NCI-H748 treated with DMSO at 0.1 percent for 48 hours (cell line): ENCODE measurements at regions not wholly inside any gene's neighbourhood (a gene's known extent, or its start where the extent isn't known, plus 50 kb on each side); places are given as distances from the start of the nearest gene placed in this dataset.

ENCODE experiments used
- DNase-seq: peaks from one replicate; lab custom pipeline; 2025; lab: John Stamatoyannopoulos, UW

DNA sequence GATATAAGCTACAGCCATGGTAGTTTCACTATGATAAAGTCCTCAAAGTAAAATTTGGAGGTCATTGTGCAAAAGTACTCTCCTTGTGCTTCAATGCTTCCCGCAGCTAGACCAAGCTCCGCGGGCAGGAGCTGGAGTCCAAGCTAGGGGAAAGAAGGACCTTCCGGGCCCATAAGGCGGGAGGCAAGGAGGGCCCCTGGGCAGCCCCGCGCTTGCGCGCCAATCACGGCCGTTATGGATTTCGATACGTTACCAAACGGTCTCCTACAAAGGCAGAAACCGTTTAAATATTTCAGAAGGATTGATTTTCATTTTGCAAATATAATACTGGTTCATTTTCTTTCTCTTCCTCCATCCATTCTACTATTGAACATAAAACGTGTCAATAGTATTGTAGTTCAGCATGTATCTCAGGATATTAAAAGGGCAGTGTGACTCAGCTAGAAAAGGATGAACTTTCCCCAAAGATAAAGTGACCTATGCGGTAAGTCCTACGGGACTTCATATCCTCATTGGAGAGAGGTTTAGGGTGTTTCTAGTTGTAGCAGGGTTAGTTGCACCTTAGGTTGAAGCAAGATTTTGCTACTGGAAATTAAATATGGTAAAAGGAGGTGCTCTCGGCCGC, 128.0 kb downstream of the KIF20B start:
- no peak for DNase-seq

DNA sequence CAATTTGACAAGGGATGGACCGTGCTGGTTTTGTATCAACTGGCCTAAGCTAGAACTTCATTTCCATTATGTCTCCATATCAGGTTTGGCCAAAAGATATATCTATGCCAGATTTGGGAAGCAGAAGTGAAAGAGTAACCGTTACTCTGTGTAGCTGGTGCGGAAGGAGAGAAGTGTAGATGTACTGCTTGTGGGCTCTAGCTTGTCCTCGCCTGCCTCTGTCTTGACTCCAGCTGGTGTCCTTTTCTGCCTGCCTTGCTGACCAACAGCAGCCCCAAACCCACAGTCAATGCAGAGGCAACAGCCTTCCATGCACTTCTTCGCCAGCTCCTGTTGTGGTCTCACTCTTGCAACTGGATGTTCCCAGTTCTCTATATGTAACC, 128.5 kb downstream of the KIF20B start:
- DNase-seq = no peak

DNA sequence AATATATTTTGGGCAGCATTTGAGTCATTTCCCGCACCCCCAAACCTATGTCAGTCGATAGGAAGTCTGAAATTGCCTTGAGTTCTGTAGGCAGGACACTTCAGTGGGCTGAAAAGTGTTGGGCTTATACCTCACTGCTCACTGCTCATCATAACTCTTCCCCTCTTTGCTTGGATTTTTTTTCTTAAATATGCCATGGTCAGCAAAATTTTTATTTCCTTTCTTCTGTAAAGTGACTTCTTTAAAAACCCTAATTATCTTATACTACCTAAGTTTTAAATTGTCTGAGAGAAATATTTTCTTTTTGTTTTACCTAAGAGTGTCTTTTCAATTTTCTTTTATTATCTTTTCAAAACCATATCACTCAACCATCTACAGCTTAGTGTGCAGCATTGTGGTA, 129.2 kb downstream of the KIF20B start:
- no peak for DNase-seq

DNA sequence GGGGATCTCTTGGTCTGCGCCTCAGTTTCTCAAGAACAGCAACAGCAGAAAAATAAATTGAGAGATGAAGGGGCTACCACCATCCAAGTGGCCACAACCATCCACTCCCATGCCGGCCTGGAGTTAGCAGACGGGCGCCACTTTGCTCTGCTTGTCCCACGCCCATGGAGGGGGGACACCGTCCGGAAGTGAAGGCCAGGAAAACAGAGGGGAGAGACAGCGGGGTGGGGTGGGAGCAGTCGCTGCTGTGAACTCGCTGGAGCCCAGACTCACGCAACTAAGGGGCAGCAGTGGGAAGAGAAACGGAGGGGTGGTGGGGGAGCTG, 135.4 kb downstream of the KIF20B start:
- DNase-seq = no peak

DNA sequence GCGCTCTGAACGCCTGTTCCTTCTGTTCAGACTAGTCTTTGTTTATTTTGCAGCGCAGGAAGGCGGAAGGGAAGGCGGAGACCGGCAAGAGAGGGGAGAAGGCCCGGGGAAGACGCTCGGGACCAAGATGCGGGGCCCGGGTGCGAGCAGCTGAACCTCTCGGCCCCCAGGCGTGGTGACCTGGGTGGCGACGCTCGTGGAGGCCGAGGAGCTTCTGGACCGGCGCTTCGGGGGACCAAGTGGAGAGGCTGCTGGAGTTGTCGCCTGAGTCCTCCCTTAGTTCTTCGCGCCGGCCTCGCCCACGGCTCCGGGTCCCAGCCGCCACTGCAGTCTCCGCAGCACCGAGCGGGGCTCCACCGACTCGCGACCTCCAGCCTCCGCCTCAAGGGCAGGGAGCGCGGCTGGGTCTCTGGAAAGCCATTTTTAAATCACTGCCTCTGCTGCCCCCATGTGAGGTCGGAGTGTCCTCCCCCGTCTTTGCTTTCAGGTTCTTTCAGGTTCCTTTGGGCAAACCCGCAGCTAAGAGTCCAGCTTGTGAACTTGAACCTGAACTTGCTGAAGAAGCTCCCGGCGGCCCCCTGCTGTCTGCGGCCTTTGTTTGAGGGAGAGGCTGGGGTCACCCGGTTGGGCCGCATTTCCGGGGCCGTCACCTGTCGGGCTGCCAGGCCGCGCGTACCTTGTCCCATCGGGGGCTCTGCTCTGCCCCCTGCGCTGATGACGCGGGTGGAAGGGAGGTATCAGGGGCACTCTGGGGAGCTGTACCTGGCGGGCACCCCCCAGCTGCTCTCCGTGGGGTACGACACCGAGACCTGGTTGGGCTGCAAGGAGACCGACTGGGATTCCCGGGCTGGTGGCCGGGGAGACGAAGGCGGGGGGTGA, 136.0 kb downstream of the KIF20B start:
- no peak for DNase-seq

DNA sequence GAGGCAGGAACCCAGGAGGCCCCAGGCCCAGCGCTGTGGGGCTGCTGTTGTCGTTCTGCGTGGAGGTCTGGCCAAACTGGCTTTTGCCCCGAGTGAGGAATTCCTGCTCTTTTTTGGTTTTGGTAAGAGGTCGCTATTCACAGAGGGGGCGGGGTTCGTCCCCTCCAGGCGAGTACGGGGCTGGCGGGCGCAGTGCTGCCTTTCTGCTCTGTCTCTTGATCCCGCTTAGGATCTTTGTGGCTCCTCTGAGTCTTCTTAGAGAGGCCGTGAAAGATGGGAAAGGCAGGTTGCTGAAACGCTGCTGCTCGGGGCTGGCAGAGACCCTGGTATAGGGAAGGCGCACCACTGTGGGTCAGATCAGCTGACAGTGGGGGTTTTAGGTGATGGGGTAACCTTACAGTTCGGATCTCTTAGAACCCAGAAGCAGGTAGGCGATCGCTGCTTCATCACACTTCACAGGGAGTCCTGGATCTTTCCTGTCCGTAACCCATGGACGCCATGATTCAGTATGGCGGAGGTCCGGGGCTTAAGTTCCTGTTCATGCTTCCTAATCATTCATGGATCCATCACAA, 136.7 kb downstream of the KIF20B start:
- no peak for DNase-seq

DNA sequence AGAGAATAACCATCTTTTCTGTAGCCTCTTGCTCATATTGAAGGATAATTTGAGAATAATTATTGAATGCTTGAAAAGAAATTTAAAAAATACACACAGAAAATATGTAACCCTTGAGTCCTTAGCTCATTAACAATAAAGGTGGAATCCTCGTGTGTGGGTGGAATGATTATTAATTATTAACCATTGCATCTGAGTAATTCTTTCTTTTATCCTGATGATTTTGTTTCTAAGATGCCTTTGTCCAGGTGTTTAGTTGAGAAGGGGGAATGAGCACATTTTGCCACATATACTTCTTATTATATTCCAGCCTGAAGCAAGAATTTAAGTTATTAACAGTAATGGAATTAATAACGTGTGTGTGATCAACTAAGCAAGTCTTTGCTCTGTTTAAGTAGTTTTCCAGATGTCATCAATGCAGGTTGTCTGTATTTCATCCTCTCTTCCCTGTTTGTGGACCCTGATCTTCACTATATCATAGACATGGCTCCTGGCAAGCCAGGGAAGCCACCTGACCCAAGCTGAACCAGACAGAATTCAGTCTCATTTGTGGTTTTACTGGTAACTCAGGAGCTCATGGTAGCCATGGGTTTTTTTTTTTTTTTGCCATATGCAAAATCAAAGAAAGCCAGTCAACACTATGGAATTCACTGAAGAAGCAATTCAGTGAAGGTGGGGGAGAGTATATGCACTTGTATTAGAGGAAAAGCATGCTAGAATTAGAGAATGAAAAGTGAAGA, 144.3 kb downstream of the KIF20B start:
- DNase-seq = no peak

DNA sequence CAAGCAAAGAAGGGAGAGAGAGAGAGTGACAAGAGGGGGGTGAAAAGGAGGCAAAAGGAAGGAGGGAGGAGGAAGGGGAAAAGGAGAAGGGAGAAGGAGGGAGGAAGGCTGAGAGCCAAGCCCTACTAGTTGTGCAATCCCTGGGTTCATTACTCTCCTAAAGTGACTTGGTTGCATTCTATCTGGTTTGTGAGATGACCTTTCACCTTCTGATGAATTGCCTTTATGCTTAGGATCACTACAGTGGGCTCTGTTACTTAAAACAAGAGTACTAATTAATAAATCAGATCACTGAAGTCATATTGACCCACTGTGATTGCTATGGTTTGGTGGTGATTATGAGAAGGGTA, 144.9 kb downstream of the KIF20B start:
- no peak for DNase-seq

DNA sequence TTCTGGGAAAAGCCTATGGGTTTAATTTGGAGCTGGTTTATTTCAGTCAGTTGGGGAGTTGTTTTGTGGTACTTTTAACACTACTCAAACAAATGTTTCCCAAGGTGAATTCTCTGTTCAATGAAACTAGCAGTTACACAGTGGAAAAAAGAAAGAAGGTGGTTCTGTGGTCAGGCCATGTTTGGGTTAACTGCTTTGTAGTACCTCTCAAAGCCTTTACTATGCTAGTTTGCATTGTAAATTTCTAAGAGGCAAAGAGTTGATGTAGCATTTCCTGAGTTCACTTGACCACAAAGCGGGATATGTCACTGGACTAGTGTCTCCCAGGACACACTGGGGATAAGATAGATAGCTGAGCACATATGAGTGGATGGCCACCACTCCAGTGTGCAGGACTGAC, 145.4 kb downstream of the KIF20B start:
- no peak for DNase-seq

DNA sequence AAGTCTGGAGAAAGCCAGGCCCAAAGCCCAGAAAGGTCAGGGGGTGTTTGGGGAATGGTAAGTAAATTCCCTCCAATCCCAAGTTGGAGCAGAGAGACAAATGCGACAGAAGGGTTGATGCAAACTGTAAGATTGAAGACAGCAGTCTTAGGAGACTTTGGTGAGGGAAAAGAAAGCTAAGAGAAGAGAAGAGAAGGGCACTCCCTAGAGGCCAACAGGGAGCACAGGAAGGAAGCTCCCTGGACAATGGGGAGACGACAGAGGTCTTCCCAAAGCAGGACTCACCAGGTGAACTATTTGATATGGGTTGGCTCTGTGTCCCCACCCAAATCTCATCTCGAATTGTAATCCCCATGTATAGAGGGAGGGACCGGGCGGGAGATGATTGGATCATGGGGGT, 151.5 kb downstream of the KIF20B start:
- DNase-seq = no peak

DNA sequence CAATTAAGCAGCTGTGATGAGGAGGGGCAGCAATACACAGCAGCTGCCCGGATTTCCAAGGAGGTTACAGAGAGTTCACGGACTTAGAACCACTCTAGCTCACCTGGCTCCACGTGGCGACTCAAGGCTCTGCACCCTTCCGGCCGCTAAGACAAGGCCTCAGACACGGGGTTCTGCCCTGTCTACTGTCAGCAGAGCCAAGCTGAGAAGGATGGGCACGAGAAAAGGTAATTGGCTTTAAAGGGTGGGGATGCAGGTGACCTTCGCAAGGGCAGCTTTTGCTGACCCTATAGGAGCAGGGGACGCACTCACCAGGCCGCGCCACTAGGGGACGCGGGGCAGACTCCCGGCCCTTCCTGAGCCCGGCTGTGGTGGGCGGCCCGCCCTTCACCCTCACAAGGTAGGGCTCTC, 152.4 kb downstream of the KIF20B start:
- DNase-seq = no peak

DNA sequence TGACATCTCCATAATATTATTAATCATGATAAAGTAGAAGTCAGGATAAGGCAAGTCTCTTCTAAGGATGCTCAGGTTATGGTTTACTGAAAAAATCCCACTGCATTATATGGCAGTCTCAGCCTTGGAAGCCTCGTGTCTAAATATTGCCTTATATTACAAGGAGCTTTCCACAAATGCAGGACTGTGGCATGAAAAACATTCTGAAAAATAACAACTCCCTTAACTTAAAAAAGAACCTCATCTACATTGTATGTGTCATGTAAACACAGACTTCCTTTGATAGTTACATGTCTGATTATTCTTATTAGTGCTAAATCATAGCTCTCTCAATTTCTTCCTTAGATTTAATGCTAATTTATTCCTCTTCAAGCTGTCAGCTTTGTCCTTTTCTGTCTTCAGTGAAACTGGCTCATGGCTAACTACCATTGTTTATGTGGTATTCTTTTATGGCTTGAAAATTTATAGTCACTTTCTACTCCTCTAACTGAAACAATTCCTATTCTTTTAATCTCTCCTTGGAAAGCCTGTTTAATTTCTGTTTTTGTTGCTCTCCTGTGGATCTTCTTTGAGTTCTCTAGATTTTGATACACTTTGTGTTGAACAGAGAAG, 156.1 kb downstream of the KIF20B start:
- DNase-seq = no peak

DNA sequence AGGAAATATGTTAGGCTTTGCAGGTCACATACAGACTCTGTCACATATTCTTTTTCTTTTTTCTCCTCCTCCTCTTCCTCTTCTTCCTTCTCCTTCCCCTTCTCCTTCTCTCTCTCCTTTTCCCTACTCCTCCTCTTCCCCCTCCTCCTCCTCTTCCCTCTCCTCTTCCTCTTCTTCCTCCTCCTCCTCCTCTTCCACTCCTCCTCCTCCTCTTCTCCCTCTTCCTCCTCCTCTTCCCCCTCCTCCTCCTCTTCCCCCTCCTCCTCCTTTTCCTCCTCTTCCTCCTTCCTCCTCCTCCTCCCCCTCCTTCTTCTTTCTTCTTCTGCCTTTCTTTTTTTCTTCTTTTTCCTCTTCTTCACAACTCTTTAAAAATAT, 159.8 kb downstream of the KIF20B start:
- DNase-seq = no peak

DNA sequence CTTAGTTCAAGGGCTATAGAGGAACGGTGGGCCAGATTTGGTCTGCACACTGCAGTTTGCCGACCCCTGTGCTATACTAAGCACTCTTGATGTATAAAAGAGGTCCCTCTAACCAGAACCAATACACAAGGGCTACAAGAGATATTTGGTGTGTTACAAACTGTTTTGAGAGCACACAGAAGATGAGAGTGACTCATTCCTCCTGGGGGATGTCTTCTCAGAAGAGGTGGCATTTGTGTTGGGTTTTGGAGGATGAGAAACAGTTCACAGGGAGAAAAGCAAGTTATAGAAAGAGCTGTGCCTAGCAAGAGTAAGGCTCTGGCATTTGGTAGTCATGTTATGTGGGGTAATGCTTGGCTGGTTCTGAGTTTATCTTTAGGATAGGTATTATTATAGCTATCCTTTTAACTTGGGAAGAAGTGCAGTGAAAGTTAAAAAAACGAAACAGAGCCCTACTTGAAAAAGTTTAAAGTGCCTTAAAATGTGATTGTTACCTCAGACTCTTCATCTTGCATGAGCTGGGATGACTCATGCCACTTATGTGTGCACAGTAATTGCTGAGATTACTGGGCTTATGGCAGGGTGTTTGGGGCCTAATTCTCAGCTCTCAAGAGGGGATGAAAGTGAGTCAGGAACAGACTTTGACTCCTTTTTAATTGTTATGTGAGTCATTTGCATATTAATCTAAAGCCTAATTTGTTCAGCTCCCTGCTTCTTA, 160.4 kb downstream of the KIF20B start:
- no peak for DNase-seq

DNA sequence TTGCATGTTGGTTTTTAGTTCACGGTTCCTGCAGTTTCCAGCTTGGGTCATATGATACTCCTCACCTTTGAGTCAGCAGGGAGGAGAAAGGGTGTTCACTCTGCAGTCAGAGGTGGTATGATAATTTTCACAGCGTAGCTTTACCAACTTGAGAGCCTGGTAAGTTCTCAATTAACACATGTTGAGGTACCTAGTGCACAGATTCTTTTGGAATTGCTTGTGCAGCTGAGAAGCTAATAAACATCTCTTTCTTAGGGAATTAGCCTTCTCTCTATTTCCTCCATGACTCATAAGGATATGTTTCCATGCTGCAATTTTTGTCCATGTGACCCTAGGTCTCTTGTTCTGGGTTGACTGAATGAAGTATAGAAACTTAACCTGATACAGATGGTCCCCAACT, 166.6 kb downstream of the KIF20B start:
- no peak for DNase-seq

DNA sequence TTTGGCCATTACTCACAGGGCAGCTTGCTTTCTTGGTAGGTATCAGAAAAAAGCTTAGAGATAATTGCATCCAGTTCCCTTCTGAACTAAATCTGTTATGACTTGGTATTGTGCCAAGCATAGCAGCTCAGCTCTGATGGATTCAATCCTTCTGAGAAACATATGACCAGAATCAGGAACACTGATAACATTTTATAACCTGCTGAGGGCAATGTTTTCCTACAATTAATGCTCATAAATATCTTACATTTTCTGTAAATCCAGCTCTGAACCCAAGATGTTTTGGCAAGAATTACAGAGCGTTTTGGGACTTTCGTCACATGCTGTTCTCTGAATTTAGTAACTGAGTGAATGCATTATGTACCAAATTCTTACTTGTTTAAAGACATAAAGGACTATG, 167.8 kb downstream of the KIF20B start:
- no peak for DNase-seq

DNA sequence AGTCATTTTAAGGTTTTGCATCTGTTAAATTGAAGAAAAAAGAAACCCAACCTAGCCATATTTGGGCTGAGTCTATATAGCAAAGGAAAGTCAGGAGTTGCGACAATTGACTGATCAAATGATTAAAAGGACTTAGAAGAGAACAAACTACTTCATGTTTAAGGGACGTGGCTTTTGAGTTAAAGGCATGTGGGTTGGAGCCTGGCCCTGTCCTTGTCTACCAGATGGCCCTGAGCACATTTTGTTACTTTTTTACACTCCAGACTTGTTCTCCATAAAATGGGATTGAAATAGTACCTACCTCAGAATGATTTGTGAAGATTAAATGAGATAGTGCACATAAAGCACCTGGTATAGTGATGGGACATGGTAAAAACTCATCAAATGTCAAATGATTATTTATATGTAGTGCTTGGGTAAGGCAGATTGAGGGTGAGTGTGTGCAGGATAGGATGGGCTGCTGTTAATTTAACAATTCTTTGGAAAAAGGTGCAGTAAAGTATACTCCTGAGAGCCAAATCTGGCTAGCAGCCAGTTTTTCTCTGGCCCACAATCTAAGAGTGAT, 168.3 kb downstream of the KIF20B start:
- DNase-seq = no peak

DNA sequence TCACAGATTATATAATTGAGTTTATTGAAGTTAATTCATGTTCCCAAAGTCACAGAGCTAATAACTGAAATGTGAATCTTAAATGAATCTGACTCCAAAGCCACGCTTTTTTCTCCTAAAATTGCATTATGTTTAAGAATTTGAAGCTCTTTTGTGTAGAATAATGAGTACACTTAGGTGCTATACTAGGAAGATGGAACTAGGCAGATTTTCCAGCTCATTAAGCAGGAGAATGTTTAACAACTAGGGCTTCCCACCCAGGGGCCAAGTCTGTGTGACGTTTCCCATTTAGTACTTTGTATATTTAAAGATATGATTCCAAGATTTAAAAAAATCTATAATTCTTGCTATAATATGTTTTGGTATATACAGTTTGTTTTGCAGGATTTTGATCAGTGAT, 169.5 kb downstream of the KIF20B start:
- DNase-seq = no peak

DNA sequence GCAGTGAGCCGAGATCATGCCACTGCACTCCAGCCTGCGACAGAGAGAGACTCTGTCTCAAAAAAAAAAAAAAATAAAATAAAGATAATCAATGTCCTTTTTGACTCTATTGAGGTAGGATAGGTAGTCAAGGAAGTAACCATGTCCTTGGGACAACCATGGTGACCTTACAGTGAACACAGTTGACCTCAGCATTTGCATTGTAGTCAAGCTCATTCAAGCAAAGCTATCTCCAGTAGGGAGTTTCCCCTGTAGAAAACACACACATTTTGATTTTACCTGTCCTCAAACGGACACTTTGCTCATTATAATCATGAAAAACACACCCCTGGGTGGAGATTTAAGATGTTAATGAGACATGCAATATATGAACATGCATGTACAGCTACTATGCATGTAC, 171.7 kb downstream of the KIF20B start:
- no peak for DNase-seq

DNA sequence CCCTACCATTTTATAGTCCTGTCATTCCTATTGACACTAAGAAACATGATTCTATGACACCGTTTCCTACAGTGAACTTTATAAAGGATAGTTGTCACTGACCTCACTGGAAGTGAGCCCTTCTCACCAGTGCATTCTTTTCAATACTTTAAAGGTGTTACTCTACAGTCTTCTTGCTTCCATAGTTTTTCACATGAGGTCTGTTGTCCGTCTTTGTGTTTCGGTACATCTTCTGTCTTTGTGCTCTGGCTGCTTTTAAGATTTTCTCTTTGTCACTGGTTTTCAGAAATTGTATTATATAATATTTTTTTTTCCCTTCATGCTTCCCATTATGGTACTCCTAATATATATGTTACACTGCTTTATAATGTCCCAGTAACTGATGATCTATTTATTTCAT, 174.2 kb downstream of the KIF20B start:
- no peak for DNase-seq

DNA sequence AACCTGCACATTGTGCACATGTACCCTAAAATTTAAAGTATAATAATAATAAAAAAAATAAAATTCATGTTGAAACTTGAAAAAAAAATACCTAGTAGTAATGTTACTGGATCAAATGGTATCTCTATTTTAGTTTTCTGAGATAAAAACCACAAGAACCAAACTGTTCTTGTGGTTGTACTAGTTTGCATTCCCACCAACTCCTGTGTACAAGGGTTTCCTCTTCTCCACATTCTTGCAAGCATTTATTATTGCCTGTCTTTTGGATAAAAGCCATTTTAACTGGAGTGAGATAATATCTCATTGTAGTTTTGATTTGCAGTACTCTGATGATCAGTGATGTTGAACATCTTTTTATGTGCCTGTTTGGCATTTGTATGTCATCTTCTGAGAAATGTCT, 177.7 kb downstream of the KIF20B start:
- no peak for DNase-seq

DNA sequence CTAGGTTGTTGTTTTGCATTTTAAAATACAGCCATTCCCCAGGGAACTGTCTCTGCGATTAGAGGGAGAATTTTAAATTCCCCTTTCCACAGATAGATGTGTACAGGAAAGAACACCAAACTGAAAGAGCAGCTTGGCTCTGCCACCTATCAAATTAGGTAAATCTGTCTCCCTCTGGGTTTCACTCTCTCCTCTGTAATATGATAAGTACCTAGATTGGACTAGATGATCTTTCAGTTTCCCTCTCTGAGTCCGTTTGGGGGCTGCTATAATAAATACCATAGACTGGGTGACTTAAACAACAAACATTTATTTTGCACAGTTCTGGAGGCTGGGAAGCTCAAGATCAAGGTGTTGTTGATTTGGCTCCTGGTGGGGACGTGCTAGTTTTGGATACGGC, 186.0 kb downstream of the KIF20B start:
- DNase-seq = no peak
